Stomach (tissue), 4 donors: ENCODE measurements at regions not wholly inside any gene's neighbourhood (a gene's known extent, or its start where the extent isn't known, plus 50 kb on each side); places are given as distances from the start of the nearest gene placed in this dataset.

Experiments used
- CTCF ChIP-seq, 7 experiments: fragments of 450-650 bp in 4 of 7; fragments of 200-600 bp in 3 of 7; sonication (generic) in 3 of 7; IDR thresholded peaks; one replicate each; pipeline ENCODE4 v1.5.1; 2016 to 2019; ENCODE audit warnings: antibody characterized with exemption in 7 of 7, control low read depth in 2 of 7, mild to moderate bottlenecking in 1 of 7
- EP300 ChIP-seq: sonication (generic); formaldehyde crosslinking; IDR thresholded peaks from one replicate; pipeline ENCODE4 v1.6.1; 2017; ENCODE audit warnings: antibody characterized with exemption
- POLR2A ChIP-seq, 4 donors: fragments of 450-650 bp; IDR thresholded peaks; one replicate each; pipeline ENCODE4 v1.6.1; 2016; ENCODE audit warnings: antibody characterized with exemption in 4 of 4, control low read depth in 2 of 4, mild to moderate bottlenecking in 1 of 4, moderate library complexity in 1 of 4
- POLR2AphosphoS5 ChIP-seq, 3 donors: sonication (generic); formaldehyde crosslinking; IDR thresholded peaks; one replicate each; pipeline ENCODE4 v1.6.1; 2016; ENCODE audit warnings: antibody characterized with exemption in 3 of 3

GRCh38 chr21:22132358-22133071, 1134.3 kb downstream of the NCAM2 start:
- no peak for TF ChIP-seq CTCF (IDR thresholded peaks at IDR 0.05)
- no peak for TF ChIP-seq EP300
- no peak for TF ChIP-seq POLR2AphosphoS5 (IDR thresholded peaks at IDR 0.05)
- TF ChIP-seq POLR2A (IDR thresholded peaks at IDR 0.05), result no peak
